Glutamatergic neuron (in vitro differentiated cells): ENCODE measurements at regions not wholly inside any gene's neighbourhood (a gene's known extent, or its start where the extent isn't known, plus 50 kb on each side); places are given as distances from the start of the nearest gene placed in this dataset.
"Not testable (repeated sequence)": the region's sequence is repeated elsewhere in the genome, so short reads cannot be mapped to it uniquely, and the experiment has no call there.

Source experiments
- DNase-seq: peaks from one replicate; pipeline ENCODE4 v3.0.0; 2022
- H3K27ac Mint-ChIP-seq: one replicate; pipeline ENCODE4 v1.8.0; 2020; ENCODE audit warnings: mild to moderate bottlenecking, mixed read lengths, inconsistent platforms; ENCODE audit not compliant: unreplicated experiment
- H3K27me3 Mint-ChIP-seq: one replicate; pipeline ENCODE4 v1.8.0; 2020; ENCODE audit warnings: mild to moderate bottlenecking, moderate library complexity, mixed read lengths, inconsistent platforms; ENCODE audit not compliant: unreplicated experiment
- H3K36me3 Mint-ChIP-seq: one replicate; pipeline ENCODE4 v1.8.0; 2020; ENCODE audit warnings: mild to moderate bottlenecking, mixed read lengths, inconsistent platforms; ENCODE audit not compliant: unreplicated experiment
- H3K4me1 Mint-ChIP-seq: one replicate; pipeline ENCODE4 v1.8.0; 2020; ENCODE audit warnings: mild to moderate bottlenecking, low read depth, mixed read lengths, inconsistent platforms; ENCODE audit not compliant: unreplicated experiment
- H3K4me3 Mint-ChIP-seq: one replicate; pipeline ENCODE4 v1.8.0; 2020; ENCODE audit warnings: mild to moderate bottlenecking, mixed read lengths, inconsistent platforms; ENCODE audit not compliant: unreplicated experiment
- H3K9me3 Mint-ChIP-seq: one replicate; pipeline ENCODE4 v1.8.0; 2020; ENCODE audit warnings: mild to moderate bottlenecking, moderate library complexity, mixed read lengths, inconsistent platforms; ENCODE audit not compliant: unreplicated experiment
- TF ChIP-seq, protein P1 (sequence below): fragments of 200-600 bp; sonication (generic); IDR thresholded peaks from one replicate; pipeline ENCODE4 v1.5.0; 2021; ENCODE audit not compliant: partially characterized antibody, unreplicated experiment

DNA sequence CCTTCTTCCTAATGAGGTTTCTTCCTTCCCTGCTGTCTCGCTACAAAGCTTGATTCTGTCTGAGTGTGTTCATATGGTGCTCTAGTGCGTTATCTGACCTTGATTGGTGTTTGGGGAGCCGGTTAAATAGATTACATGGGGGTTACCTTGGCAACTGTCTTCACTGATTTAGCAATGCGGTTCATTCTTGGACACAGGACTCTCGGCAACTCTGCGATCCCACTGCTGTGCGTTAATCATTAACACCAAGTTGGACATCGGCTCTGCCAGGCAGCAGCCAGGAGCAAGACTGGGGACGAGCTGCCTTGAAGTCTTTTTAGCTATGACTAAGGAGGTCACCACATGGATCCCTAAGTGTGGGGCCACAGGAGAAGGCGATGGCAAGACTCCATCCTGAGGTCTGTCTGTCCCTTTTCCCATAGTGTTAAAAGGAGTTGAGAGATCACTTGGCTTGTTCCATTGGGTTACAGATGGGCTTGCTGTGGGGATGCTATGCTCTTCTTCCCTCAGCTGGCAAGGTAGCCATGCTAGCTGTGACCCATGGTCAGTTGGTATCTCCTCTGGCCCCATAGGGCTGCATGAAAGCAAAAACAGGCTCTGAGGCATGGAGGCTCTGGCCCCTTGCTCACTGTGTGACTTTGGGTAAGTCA lies 93.4 kb upstream of the MAMLD1 start:
- Mint-ChIP-seq H3K27me3 (peaks cover 3% of the 10 kb centered on the region), H3K9me3 (peaks cover 2% of the 10 kb centered on the region), H3K4me3 (peak overlapping the region; percentile 38), H3K27ac (peak overlapping the region; percentile 77), H3K4me1 (peaks cover 2% of the 10 kb centered on the region), H3K36me3 (peaks cover 4% of the 10 kb centered on the region)
- TF ChIP-seq, protein P1, sequence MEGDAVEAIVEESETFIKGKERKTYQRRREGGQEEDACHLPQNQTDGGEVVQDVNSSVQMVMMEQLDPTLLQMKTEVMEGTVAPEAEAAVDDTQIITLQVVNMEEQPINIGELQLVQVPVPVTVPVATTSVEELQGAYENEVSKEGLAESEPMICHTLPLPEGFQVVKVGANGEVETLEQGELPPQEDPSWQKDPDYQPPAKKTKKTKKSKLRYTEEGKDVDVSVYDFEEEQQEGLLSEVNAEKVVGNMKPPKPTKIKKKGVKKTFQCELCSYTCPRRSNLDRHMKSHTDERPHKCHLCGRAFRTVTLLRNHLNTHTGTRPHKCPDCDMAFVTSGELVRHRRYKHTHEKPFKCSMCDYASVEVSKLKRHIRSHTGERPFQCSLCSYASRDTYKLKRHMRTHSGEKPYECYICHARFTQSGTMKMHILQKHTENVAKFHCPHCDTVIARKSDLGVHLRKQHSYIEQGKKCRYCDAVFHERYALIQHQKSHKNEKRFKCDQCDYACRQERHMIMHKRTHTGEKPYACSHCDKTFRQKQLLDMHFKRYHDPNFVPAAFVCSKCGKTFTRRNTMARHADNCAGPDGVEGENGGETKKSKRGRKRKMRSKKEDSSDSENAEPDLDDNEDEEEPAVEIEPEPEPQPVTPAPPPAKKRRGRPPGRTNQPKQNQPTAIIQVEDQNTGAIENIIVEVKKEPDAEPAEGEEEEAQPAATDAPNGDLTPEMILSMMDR = no peak
- no peak for DNase-seq

DNA sequence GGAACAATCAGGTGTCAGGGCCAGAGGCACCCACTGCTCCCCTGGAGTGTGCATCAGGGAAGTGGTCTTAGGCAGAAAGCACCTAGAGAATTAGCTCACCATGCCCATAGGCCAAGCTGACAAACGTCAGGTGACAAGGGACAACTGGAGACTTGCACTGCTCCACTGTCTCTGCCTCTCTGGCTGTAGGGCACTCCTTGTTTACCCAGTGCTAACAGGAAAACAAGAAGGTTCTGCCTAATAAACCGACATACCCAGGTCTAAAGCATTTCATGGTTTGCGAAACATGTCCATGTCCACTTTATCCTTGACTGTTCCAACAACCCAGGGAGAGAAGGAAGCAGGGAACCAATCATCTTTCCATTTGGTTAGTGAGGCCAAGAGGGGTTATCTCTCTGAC lies 92.5 kb upstream of the MAMLD1 start:
- peaks cover 2% of the 10 kb centered on the region for H3K9me3 Mint-ChIP-seq
- no peak overlapping the region for H3K4me3 Mint-ChIP-seq
- H3K27me3 Mint-ChIP-seq = peaks cover 3% of the 10 kb centered on the region
- peaks cover 2% of the 10 kb centered on the region for H3K4me1 Mint-ChIP-seq
- peaks cover 4% of the 10 kb centered on the region for H3K36me3 Mint-ChIP-seq
- H3K27ac Mint-ChIP-seq = no peak overlapping the region
- TF ChIP-seq, protein P1 = no peak
- DNase-seq = no peak

DNA sequence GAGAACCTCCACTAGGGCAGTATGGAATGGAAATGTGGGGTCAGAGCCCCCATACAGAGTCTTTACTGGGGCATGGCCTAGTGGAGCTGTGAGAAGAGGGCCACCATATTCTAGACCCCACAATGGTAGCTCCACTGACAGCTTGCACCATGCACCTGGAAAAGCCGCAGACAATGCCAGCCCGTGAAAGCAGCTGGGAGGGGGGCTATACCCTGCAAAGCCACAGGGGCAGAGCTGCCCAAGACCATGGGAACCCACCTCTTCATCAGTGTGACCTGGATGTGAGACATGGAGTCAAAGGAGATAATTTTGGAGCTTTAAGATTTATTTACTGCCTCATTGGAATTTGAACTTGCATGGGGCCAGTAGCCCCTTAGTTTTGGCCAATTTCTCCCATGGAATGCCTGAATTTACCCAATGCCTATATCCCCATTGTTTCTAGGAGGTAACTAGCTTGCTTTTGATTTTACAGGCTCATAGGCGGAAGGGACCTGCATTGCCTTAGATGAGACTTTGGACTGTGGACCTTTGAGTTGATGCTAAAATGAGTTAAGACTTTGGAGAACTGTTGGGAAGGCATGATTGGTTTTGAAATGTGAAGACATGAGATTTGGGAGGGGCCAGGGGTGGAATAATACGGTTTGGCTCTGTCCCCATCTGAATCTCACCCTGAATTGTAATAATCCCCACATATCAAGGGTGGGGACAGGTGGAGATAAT lies 89.4 kb upstream of the MAMLD1 start:
- H3K4me3 Mint-ChIP-seq, H3K27me3 Mint-ChIP-seq, DNase-seq, H3K27ac Mint-ChIP-seq, H3K4me1 Mint-ChIP-seq, H3K36me3 Mint-ChIP-seq, H3K9me3 Mint-ChIP-seq: not testable (repeated sequence)

DNA sequence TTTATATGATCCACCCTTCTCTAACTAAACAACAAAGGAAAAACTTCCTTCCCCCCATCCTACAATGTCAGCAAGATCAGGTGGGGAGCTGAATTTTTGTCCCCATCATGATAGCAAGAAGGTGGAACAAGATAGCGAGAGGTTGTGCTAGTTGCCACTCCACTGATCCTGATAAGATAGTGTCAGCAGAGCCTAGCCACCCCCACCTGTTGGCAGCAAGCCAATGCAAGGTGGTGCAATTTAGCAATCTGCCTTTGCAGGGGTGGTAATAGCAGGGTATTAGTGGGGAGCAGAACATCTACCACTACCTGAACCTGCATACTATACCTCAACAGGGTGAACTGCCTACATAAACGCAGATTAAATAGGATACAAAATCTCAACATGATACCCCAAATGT lies 80.2 kb upstream of the MAMLD1 start:
- Mint-ChIP-seq H3K27ac (no peak overlapping the region), H3K36me3 (no peaks in the 10 kb centered on the region), H3K9me3 (no peaks in the 10 kb centered on the region)

DNA sequence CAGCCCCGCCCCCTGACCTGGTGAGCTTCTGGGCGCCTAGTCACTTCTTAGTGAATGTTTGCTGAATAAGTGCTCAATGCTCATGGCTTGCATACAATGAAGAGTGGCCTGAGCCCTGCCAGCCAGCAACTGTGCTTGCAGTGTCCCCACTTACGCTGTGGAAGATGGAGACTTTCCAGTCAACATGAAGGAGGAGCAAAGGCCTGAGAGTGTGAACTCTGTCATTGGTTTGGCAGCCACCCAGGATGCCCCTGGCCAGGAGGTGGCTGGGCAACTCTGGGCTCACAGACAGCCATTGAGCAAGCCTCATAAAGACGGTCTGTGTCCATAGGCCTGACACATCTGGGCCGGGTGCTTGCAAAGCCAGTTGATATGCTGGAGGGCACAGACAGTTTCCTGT lies 72.1 kb upstream of the MAMLD1 start:
- Mint-ChIP-seq H3K4me1 (no peaks in the 10 kb centered on the region), H3K36me3 (no peaks in the 10 kb centered on the region), H3K9me3 (no peaks in the 10 kb centered on the region), H3K27me3 (no peaks in the 10 kb centered on the region), H3K27ac (no peak overlapping the region), H3K4me3 (no peak overlapping the region)
- DNase-seq = no peak
- TF ChIP-seq, protein P1 = no peak

More for the DNA sequence above, 80.2 kb upstream of the MAMLD1 start:
- H3K4me1 Mint-ChIP-seq = no peaks in the 10 kb centered on the region
- DNase-seq = no peak
- H3K27me3 Mint-ChIP-seq = peaks cover 3% of the 10 kb centered on the region
- no peak overlapping the region for H3K4me3 Mint-ChIP-seq
- TF ChIP-seq, protein P1 = no peak
